ENCODE measurements at regions not wholly inside any gene's neighbourhood (a gene's known extent, or its start where the extent isn't known, plus 50 kb on each side); places are given as distances from the start of the nearest gene placed in this dataset.

DNA sequence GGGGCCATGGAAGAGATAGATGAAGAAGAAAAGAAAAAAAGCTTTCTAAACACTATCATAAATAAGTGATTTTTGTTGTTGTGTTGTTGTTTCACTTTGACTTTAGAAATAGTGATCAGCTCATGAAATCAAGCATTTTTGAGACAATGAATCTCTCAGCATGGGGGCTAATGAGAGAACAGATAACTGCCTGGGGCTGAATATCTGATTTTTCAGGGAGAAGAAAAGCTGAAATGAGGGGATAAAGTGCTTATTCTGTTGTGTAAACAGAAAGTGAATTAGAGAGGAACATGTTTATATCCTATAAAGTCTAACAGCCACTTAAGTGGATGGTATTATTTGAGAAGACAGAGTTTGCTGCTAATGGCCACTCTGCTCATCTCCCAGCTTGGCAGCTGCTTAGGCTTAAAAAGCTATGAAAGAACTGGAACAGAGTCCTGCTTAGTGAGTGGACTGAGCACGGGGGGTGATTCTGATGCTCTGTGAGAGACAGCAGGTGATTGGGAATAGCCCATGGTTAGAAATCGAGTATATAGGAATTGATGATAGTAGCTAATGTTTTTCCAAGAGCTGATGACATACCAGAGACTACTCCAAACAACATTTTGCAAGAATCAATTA is 646.1 kb upstream of the TMEM132C start (continued):
- TF ChIP-seq ATF2 (IDR thresholded peaks at IDR 0.05; ENCODE audit: low read length) (no peak), SUZ12 (IDR thresholded peaks at IDR 0.05; ENCODE audit: low read length) (no peak), ASH2L (IDR thresholded peaks at IDR 0.05; ENCODE audit: low read length) (no peak), CEBPB (IDR thresholded peaks at IDR 0.05; ENCODE audit: low read depth, low read length) (no peak), E2F6 (IDR thresholded peaks at IDR 0.05) (no peak), BRCA1 (IDR thresholded peaks at IDR 0.05; ENCODE audit: low read depth, low read length) (no peak), RFX5 (IDR thresholded peaks at IDR 0.05; ENCODE audit: borderline replicate concordance, low read depth, low read length) (no peak)
